Sigmoid colon (tissue), 6 donors: ENCODE measurements at regions not wholly inside any gene's neighbourhood (a gene's known extent, or its start where the extent isn't known, plus 50 kb on each side); places are given as distances from the start of the nearest gene placed in this dataset.
"Not testable (repeated sequence)": the region's sequence is repeated elsewhere in the genome, so short reads cannot be mapped to it uniquely, and the experiment has no call there.

Experiments
- DNase-seq: peaks from one replicate; pipeline ENCODE4 v3.0.0-alpha.2; 2019
- H3K27ac ChIP-seq, 4 donors: fragments of 200-600 bp; sonication (generic); one replicate each; pipeline ENCODE4 v1.5.1; 2016 to 2019; ENCODE audit warnings: mild to moderate bottlenecking in 1 of 4
- H3K27me3 ChIP-seq, 3 donors: fragments of 200-600 bp; sonication (generic); one replicate each; pipeline ENCODE4 v1.5.1; 2019; ENCODE audit warnings: mild to moderate bottlenecking in 1 of 3
- H3K36me3 ChIP-seq, 4 donors: fragments of 200-600 bp; sonication (generic); one replicate each; pipeline ENCODE4 v1.5.1; 2016 to 2019
- H3K4me1 ChIP-seq, 4 donors: fragments of 200-600 bp; sonication (generic); one replicate each; pipeline ENCODE4 v1.5.1; 2017 to 2019
- H3K4me3 ChIP-seq, 4 donors: fragments of 200-600 bp; sonication (generic); one replicate each; pipeline ENCODE4 v1.5.1; 2017 to 2019; ENCODE audit warnings: mild to moderate bottlenecking in 2 of 4, moderate library complexity in 1 of 4
- H3K9me3 ChIP-seq, 4 donors: fragments of 200-600 bp in 3 of 4; sonication (generic) in 3 of 4; one replicate each; pipeline versions ENCODE4 v1.5.1 to v1.6.1; 2013 to 2019
- EP300 ChIP-seq, 4 donors: sonication (generic); formaldehyde crosslinking; IDR thresholded peaks; one replicate each; pipeline ENCODE4 v1.6.1; 2017; ENCODE audit warnings: antibody characterized with exemption in 4 of 4
- POLR2A ChIP-seq, 2 donors: fragments of 450-650 bp; IDR thresholded peaks; one replicate each; pipeline ENCODE4 v1.6.1; 2016; ENCODE audit warnings: antibody characterized with exemption in 2 of 2, mild to moderate bottlenecking in 2 of 2, moderate library complexity in 2 of 2
- POLR2AphosphoS5 ChIP-seq, 4 donors: sonication (generic); formaldehyde crosslinking; IDR thresholded peaks; one replicate each; pipeline ENCODE4 v1.6.1; 2017; ENCODE audit warnings: antibody characterized with exemption in 4 of 4
- WGBS, 2 donors: extraction: QIAGEN DNeasy Blood & Tissue Kit; methylation state at CpG; one replicate each; pipeline ENCODE4 v1.1.7; 2013; 5-methylcytosine and 5-hydroxymethylcytosine counted together
- intact Hi-C: fragments of 100-400 bp; cut with DNase I; formaldehyde crosslinking; loops from one replicate; pipeline ENCODE4 v1.15.1; 2023
- TF ChIP-seq, protein P1 (sequence below), 4 experiments: fragments of 450-650 bp in 3 of 4; fragments of 200-600 bp in 1 of 4; IDR thresholded peaks; one replicate each; pipeline ENCODE4 v1.5.1; 2016 to 2019; ENCODE audit warnings: antibody characterized with exemption in 4 of 4, mild to moderate bottlenecking in 3 of 4, moderate library complexity in 2 of 4
- donor health status: healthy with polysubstance abuse.
- donor health status: healthy.

DNA sequence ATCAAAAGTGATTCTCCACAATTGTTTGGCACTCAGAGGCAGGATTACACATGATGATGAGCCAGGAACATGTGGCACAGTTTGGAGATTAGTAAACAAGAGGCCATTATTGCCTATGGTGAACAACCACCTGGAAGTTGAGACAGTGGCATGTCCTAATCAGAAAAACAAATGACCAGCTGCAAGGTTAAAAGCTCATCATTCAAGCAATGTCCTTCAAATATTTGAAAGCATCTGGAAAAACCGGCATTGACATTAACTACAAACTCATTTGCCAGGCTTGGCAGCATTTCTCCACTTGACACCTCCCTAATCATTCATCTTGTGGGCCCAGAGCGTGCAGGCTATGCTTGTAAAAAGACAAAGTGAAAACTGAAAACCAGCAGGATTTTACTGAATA is 80.6 kb upstream of the MEGF10 start:
- no peaks in the 10 kb centered on the region for H3K36me3 ChIP-seq
- no peak overlapping the region for H3K4me3 ChIP-seq
- TF ChIP-seq EP300 (IDR thresholded peaks at IDR 0.05) (no peak), POLR2A (IDR thresholded peaks at IDR 0.05) (no peak), POLR2AphosphoS5 (IDR thresholded peaks at IDR 0.05) (no peak)
- TF ChIP-seq, protein P1, sequence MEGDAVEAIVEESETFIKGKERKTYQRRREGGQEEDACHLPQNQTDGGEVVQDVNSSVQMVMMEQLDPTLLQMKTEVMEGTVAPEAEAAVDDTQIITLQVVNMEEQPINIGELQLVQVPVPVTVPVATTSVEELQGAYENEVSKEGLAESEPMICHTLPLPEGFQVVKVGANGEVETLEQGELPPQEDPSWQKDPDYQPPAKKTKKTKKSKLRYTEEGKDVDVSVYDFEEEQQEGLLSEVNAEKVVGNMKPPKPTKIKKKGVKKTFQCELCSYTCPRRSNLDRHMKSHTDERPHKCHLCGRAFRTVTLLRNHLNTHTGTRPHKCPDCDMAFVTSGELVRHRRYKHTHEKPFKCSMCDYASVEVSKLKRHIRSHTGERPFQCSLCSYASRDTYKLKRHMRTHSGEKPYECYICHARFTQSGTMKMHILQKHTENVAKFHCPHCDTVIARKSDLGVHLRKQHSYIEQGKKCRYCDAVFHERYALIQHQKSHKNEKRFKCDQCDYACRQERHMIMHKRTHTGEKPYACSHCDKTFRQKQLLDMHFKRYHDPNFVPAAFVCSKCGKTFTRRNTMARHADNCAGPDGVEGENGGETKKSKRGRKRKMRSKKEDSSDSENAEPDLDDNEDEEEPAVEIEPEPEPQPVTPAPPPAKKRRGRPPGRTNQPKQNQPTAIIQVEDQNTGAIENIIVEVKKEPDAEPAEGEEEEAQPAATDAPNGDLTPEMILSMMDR (IDR thresholded peaks at IDR 0.05), result no peak
- H3K9me3 ChIP-seq, result no peaks in the 10 kb centered on the region
- no peak overlapping the region for H3K27ac ChIP-seq
- DNase-seq, result no peak
- WGBS, 2 donors, result 64 to 71% methylated on average over 2 of the region's 2 CpGs
- intact Hi-C loops, result no loop called here
- H3K4me1 ChIP-seq, result no peaks in the 10 kb centered on the region
- no peaks in the 10 kb centered on the region for H3K27me3 ChIP-seq

DNA sequence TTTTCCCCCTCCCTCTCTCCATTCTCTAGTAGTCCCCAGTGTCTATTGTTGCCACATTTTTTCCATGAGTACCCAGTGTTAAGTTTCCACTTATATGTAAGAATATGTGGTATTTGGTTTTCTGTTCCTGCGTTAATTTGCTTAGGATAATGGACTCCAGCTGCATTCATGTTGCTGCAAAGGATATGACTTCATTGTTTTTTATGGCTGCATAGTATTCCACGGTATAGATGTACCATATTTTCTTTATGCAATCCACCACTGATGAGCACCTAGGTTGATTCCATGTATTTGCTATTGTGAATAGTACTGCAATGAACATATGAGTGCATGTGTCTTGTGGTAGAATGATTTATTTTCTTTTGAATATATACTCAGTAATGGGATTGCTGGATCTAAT is 77.4 kb upstream of the MEGF10 start:
- TF ChIP-seq POLR2AphosphoS5 (IDR thresholded peaks at IDR 0.05), result no peak
- no peak for TF ChIP-seq POLR2A (IDR thresholded peaks at IDR 0.05)
- TF ChIP-seq, protein P1 (IDR thresholded peaks at IDR 0.05), result no peak
- TF ChIP-seq EP300 (IDR thresholded peaks at IDR 0.05), result no peak
- no peak for DNase-seq
- no peaks in the 10 kb centered on the region for H3K36me3 ChIP-seq
- H3K4me3 ChIP-seq, result no peak overlapping the region
- H3K4me1 ChIP-seq, result no peaks in the 10 kb centered on the region
- intact Hi-C loops, result no loop called here
- H3K27ac ChIP-seq, result no peak overlapping the region
- H3K27me3 ChIP-seq, result no peaks in the 10 kb centered on the region
- H3K9me3 ChIP-seq, result no peaks in the 10 kb centered on the region
- 94% methylated on average over 2 of the region's 2 CpGs for WGBS, 2 donors

DNA sequence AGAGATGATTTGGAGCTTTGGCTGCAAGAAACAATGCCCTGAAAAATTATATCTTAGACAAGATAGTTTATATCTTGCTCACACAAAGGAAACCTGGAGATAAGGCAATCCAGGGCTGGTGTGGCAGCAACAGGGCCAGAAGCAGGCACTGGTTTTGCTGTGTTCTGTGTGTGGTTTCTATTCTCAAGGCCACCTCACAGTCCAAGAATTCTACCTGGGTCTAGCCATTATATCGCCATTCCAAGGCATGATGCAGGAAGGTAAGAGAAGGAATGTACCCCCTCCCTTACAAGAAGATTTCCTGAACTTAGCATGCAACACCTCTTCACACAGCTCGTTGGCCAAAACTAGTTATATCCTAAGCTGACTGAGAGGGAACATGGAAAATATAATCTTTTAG is 74.5 kb upstream of the MEGF10 start:
- WGBS, 2 donors, result 85 to 90% methylated on average over 2 of the region's 2 CpGs
- DNase-seq, result no peak

DNA sequence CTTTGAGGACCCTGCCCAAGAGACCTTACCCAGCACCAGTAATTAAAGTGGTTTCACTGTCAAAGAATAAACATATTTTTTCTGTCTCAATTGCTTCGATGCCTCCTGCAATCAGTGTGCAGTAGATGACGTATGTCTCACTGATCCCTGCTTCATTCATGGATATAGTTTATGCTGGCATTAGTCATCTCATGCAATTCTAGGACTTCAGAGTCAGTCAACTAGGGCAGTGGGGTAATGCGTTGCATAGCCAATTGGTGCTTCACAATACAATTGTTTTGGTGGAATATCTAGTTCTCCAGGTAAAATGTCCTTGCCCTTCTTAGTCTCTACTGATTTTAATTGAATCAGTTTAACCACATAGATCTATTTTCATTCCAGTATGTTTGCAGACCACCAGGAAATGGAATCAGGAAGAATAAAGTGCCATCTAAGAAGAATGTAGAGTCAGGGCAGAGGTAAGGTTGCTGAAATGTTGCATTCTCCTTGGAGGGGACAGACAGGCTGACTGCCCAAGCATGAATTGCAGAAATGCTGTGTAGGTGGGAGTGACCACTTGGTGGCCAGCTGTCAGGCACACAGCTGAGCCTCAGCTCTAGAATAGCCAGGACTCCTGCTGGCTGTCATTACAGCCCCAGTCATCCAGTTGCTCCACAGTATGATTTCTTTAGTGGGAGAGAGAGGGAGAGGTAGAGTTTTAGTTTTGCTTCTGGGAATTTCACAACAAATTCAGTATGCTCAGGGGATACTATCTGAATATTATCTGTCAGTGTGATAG is 73.5 kb upstream of the MEGF10 start:
- Histone ChIP-seq H3K9me3 (no peaks in the 10 kb centered on the region), H3K36me3 (no peaks in the 10 kb centered on the region), H3K27me3 (no peaks in the 10 kb centered on the region), H3K4me3 (no peak overlapping the region), H3K27ac (no peak overlapping the region), H3K4me1 (no peaks in the 10 kb centered on the region)
- TF ChIP-seq EP300 (IDR thresholded peaks at IDR 0.05) (no peak), POLR2A (IDR thresholded peaks at IDR 0.05) (no peak), POLR2AphosphoS5 (IDR thresholded peaks at IDR 0.05) (no peak)
- TF ChIP-seq, protein P1 (IDR thresholded peaks at IDR 0.05), result no peak
- 94% methylated on average over 3 of the region's 3 CpGs for WGBS, 2 donors
- no peak for DNase-seq
- intact Hi-C loops, result no loop called here

More for the DNA sequence above, 74.5 kb upstream of the MEGF10 start:
- H3K4me3 ChIP-seq, result no peak overlapping the region
- H3K36me3 ChIP-seq, result no peaks in the 10 kb centered on the region
- TF ChIP-seq POLR2AphosphoS5 (IDR thresholded peaks at IDR 0.05) (no peak), EP300 (IDR thresholded peaks at IDR 0.05) (no peak), POLR2A (IDR thresholded peaks at IDR 0.05) (no peak)
- TF ChIP-seq, protein P1 (IDR thresholded peaks at IDR 0.05), result no peak
- H3K27me3 ChIP-seq, result no peaks in the 10 kb centered on the region
- intact Hi-C loops, result no loop called here
- no peaks in the 10 kb centered on the region for H3K4me1 ChIP-seq
- H3K9me3 ChIP-seq, result no peaks in the 10 kb centered on the region
- no peak overlapping the region for H3K27ac ChIP-seq

DNA sequence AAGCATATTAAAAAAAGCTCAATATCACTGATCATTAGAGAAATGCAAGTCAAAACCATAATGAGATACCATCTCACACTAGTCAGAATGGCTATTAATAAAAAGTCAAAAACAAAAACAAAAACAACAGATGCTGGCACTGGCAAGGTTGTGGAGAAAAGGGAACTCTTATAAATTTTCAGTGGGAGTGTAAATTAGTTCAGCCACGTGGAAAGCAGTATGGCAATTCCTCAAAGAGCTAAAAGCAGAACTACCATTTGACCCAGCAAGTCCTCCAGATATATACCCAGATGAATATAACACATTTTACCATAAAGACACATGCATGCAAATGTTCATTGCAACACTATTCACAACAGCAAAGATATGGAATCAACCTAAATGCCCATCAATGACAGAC is 68.7 kb upstream of the MEGF10 start:
- H3K27me3 ChIP-seq, H3K27ac ChIP-seq, H3K4me1 ChIP-seq, DNase-seq, H3K36me3 ChIP-seq, intact Hi-C loops, H3K9me3 ChIP-seq, H3K4me3 ChIP-seq: not testable (repeated sequence)
- 62 to 84% methylated on average over 1 of the region's 1 CpG for WGBS, 2 donors

DNA sequence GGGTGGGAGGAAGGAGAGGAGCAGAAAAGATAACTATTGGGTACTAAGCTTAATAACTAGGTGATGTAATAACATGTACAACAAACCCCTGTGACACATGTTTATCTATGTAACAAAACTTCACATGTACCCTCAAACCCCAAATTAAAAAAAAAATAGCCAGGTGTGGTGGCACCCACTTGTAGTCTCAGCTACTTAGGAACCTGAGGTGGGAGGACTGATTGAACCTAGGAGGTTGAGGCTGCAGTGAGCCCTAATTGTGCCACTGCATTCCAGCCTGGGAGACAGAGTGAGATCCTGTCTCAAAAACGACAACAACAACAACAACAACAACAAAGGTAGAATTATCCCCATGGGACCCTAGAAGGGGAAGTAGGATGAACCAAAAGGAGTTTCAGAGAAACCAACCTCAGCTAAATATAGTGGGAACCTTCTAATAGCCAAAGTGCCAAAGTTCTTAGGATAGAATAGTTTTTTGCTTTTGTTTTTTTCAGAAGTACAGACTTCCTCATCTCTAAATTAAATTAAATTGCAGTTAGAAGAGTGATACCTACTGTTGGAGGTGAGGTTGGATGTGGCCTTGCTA is 67.9 kb upstream of the MEGF10 start:
- H3K27me3 ChIP-seq, H3K36me3 ChIP-seq, intact Hi-C loops, H3K4me3 ChIP-seq, H3K27ac ChIP-seq, H3K9me3 ChIP-seq, H3K4me1 ChIP-seq, DNase-seq: not testable (repeated sequence)
- 83 to 88% methylated on average over 1 of the region's 1 CpG for WGBS, 2 donors
